ENCODE measurements at regions not wholly inside any gene's neighbourhood (a gene's known extent, or its start where the extent isn't known, plus 50 kb on each side); places are given as distances from the start of the nearest gene placed in this dataset.
A peak's percentile ranks its signal among the peaks of the same experiment; 100 is the strongest.

DNA sequence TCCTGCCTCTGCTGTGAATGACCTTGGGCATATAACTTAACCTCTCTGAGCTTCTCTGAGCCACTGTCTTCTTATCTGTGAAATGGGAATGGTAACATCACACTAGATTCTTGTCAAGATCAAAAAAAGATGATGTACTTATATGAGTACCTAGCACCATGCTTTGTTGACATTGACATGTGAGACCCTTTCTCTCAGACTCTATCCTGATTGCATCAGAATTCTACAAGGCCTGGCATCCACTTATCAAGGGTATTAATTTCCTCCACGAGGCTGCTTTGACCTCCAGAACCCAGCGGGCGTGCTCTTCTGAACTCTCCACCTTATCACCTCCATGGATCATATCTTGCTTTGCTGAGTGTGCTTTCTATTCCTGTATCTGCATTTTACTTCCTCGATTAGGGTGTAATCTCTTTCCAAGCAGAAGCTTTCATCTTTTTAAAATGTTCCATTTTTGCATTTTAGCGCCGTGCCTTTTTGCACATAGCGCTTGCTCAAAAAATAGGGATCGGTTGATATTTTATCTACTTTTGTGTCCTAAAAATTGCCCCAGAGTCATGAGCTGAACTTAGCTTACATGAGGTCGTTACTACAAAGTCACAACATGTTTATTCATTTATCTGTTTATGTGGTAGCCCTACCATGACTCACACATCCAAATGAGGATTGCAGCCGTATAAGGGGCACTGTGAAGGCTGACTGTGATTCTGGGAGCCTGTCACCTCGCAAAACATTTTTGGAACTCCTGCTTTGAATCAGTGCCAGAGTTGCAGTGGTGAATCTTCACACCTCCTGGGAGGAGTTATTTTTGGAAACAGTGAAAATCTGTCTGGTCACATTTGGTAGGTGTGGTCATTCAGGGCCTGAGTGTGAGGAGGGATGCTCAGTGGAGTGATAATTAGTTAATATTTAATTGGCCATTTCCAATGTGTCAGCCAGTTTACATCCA is 63.2 kb downstream of the IER5 start:
- H3K4me3 ChIP-seq (ENCODE audit: low read length) = no peak overlapping the region
- H3K9me2 ChIP-seq (replicated peaks; ENCODE audit: insufficient read depth, low read length) = no peaks in the 10 kb centered on the region
- DNase-seq = no peak

DNA sequence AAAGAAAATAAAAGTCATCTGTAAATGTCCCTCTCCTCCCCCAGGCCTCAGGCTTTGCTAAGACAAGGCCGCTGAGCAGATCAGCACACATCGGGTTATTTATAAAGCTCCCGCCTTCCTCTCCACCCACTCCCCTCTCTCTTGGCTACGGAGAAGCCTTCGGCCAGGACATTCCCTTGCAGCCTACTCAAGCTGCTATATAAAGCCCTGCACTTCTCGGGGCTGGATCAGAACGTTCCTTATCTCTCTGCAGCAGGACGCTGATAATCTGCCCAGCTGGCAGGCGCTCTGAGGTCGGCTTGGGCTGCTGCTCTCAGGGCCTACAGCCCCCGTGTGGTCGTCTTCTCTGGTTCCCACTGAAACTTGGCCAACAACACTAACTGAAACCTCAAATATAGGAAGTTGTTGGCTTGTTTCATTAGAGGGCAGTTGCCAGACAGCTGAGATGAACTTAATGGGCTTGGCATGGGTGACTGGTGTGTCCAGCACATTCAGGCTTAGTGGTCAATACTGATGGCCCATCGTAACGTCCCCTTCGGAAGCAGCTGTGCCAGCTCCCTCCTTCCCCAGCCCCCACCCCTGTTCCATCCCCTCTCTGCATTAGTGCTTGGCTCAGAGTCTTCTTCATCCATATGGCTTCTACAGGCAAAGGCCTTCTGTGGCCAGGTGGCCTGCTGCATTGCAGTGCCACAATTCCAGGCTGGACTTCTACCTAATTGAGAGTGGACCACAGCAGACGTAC is 64.6 kb downstream of the IER5 start:
- H3K4me1 ChIP-seq (ENCODE audit: low read length) = no peaks in the 10 kb centered on the region; the same call in 1 of the 2 replicates
- H3K4me2 ChIP-seq (ENCODE audit: low read depth, low read length, poor library complexity, severe bottlenecking) = no peak overlapping the region
- no peaks in the 10 kb centered on the region for H3K9me2 ChIP-seq (replicated peaks; ENCODE audit: insufficient read depth, low read length)
- H3K79me2 ChIP-seq (ENCODE audit: low read length) = no peaks in the 10 kb centered on the region
- H2AFZ ChIP-seq (ENCODE audit: low read length) = no peak overlapping the region
- no peak overlapping the region for H3K9ac ChIP-seq (ENCODE audit: low read length)
- no peaks in the 10 kb centered on the region for H3K9me3 ChIP-seq (ENCODE audit: low read length)
- H3K36me3 ChIP-seq (ENCODE audit: insufficient read depth, low read length) = no peaks in the 10 kb centered on the region
- H3K4me3 ChIP-seq (ENCODE audit: low read length) = no peak overlapping the region
- no peaks in the 10 kb centered on the region for H3K27me3 ChIP-seq (ENCODE audit: low read length)
- H3K27ac ChIP-seq (ENCODE audit: low read length) = no peak overlapping the region
- H4K20me1 ChIP-seq (ENCODE audit: insufficient read depth, low read depth, low read length) = no peaks in the 10 kb centered on the region
- peak; percentile 72 for DNase-seq

More for the DNA sequence above, 63.2 kb downstream of the IER5 start:
- no peak overlapping the region for H3K9ac ChIP-seq (ENCODE audit: low read length)
- H3K9me3 ChIP-seq (ENCODE audit: low read length) = no peaks in the 10 kb centered on the region
- no peaks in the 10 kb centered on the region; the same call in 1 of the 2 replicates for H3K4me1 ChIP-seq (ENCODE audit: low read length)
- H2AFZ ChIP-seq (ENCODE audit: low read length) = no peak overlapping the region
- H4K20me1 ChIP-seq (ENCODE audit: insufficient read depth, low read depth, low read length) = no peaks in the 10 kb centered on the region
- no peak overlapping the region for H3K4me2 ChIP-seq (ENCODE audit: low read depth, low read length, poor library complexity, severe bottlenecking)
- no peaks in the 10 kb centered on the region for H3K27me3 ChIP-seq (ENCODE audit: low read length)
- H3K27ac ChIP-seq (ENCODE audit: low read length) = no peak overlapping the region
- no peaks in the 10 kb centered on the region for H3K36me3 ChIP-seq (ENCODE audit: insufficient read depth, low read length)
- no peaks in the 10 kb centered on the region for H3K79me2 ChIP-seq (ENCODE audit: low read length)

DNA sequence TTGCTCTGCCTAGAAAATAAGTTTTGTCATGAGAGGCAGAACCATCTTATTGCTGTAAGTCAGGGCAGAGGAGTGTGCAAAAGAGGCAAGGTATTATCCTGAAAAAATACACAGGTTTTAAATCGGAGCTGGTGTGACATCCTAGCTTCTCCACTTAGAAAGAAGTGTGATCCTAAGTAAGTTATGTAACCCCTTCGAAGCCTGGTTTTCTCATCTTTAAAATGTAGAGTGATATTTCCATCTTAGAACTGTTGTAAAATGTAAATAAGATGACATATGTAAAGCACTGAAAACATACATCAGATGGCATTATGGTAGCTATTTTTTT is 65.1 kb downstream of the IER5 start:
- H2AFZ ChIP-seq (ENCODE audit: low read length) = no peak overlapping the region
- H3K27ac ChIP-seq (ENCODE audit: low read length) = no peak overlapping the region
- no peak overlapping the region for H3K4me3 ChIP-seq (ENCODE audit: low read length)
- no peaks in the 10 kb centered on the region for H3K27me3 ChIP-seq (ENCODE audit: low read length)
- H3K4me1 ChIP-seq (ENCODE audit: low read length) = no peaks in the 10 kb centered on the region; the same call in 1 of the 2 replicates
- no peaks in the 10 kb centered on the region for H3K79me2 ChIP-seq (ENCODE audit: low read length)
- H3K4me2 ChIP-seq (ENCODE audit: low read depth, low read length, poor library complexity, severe bottlenecking) = no peak overlapping the region
- no peak for DNase-seq
- no peak overlapping the region for H3K9ac ChIP-seq (ENCODE audit: low read length)
- no peaks in the 10 kb centered on the region for H3K9me3 ChIP-seq (ENCODE audit: low read length)
- H3K9me2 ChIP-seq (replicated peaks; ENCODE audit: insufficient read depth, low read length) = no peaks in the 10 kb centered on the region
- H4K20me1 ChIP-seq (ENCODE audit: insufficient read depth, low read depth, low read length) = no peaks in the 10 kb centered on the region
- no peaks in the 10 kb centered on the region for H3K36me3 ChIP-seq (ENCODE audit: insufficient read depth, low read length)

DNA sequence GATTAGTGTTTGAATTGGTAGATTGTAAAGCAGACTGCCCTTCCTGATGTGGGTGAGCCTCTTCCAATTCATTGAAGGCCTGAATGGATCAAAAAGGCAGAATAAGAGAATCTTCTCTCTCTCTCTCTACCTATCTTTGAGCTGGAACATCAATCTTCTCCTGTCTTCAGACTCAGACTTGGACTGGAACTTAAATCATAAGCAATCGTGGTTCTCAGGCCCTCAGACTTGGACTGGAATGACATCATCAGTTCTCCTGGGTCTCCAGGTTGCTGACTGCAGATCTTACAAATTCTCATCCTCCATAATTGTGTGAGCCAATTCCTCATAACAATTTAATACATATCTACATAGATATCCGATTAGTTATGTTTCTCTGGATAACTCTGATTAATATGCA is 66.8 kb downstream of the IER5 start:
- Histone ChIP-seq H3K9me3 (ENCODE audit: low read length) (no peaks in the 10 kb centered on the region), H3K36me3 (ENCODE audit: insufficient read depth, low read length) (no peaks in the 10 kb centered on the region), H3K4me2 (ENCODE audit: low read depth, low read length, poor library complexity, severe bottlenecking) (no peak overlapping the region), H3K4me1 (ENCODE audit: low read length) (no peaks in the 10 kb centered on the region; the same call in 1 of the 2 replicates), H3K79me2 (ENCODE audit: low read length) (no peaks in the 10 kb centered on the region), H3K4me3 (ENCODE audit: low read length) (no peak overlapping the region), H2AFZ (ENCODE audit: low read length) (no peak overlapping the region), H4K20me1 (ENCODE audit: insufficient read depth, low read depth, low read length) (no peaks in the 10 kb centered on the region), H3K9me2 (replicated peaks; ENCODE audit: insufficient read depth, low read length) (no peaks in the 10 kb centered on the region), H3K9ac (ENCODE audit: low read length) (no peak overlapping the region), H3K27me3 (ENCODE audit: low read length) (no peaks in the 10 kb centered on the region), H3K27ac (ENCODE audit: low read length) (no peak overlapping the region)
- no peak for DNase-seq

DNA sequence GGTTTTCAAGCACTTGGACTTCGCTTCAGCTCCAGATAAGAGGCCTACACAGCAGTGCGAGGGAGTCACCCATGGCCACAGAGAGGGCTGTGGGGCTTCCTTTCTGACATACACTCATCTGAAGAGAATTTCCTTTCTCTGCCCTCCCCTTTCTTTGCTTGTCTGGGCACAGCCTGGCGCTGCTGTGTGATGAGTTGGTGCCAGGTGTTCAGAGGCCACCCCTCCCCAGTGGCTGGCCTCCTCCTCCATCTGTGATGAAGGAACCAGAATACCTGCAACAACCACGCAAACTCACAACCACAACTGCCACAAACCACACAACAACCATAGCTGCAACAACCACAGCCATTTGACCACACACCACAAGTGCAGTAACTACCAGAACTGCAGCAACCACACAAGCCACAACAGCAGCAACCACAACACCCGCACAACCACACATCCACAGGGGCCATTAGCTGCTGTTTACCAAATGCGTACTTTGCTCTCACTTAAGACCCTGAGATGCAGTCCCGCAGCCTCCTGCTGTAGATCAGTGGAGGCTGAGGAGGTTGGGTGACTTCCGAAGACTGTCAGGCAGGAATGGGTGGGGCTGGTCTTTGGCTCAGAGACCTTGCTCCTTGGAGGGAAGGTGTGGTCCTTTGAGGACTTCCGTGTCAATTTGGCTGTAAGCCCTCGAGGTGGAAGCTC is 71.1 kb downstream of the IER5 start:
- no peak overlapping the region for H3K27ac ChIP-seq (ENCODE audit: low read length)
- H2AFZ ChIP-seq (ENCODE audit: low read length) = no peak overlapping the region

DNA sequence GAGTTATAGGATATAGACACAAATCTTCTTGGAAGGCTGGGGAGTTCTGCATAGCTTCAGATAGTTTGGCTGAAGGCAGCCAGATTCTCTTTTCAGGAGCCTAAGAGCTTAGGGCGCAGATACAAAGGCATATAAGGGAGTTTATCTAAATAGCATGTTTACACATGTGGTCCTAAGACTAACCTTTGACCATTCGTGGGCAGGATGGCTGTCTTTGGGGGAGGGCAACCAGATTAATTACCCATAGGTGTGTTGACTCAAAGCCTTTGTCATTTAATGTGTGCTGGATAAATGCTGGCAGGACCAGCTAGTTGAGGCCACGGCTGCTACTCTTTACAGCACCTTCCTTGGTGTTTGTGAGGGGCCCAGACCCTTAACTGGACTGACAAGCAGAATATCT is 71.8 kb downstream of the IER5 start:
- H3K4me2 ChIP-seq (ENCODE audit: low read depth, low read length, poor library complexity, severe bottlenecking) = no peak overlapping the region
- no peak overlapping the region for H3K9ac ChIP-seq (ENCODE audit: low read length)
- no peaks in the 10 kb centered on the region for H3K4me1 ChIP-seq (ENCODE audit: low read length)

More for the DNA sequence above, 71.1 kb downstream of the IER5 start:
- DNase-seq = no peak
- Histone ChIP-seq H3K27me3 (ENCODE audit: low read length) (no peaks in the 10 kb centered on the region), H3K4me3 (ENCODE audit: low read length) (no peak overlapping the region), H3K9me3 (ENCODE audit: low read length) (peaks cover 8% of the 10 kb centered on the region; the same call in 1 of the 2 replicates), H3K79me2 (ENCODE audit: low read length) (no peaks in the 10 kb centered on the region), H3K9ac (ENCODE audit: low read length) (no peak overlapping the region), H3K9me2 (replicated peaks; ENCODE audit: insufficient read depth, low read length) (no peaks in the 10 kb centered on the region), H4K20me1 (ENCODE audit: insufficient read depth, low read depth, low read length) (no peaks in the 10 kb centered on the region), H3K4me2 (ENCODE audit: low read depth, low read length, poor library complexity, severe bottlenecking) (no peak overlapping the region), H3K36me3 (ENCODE audit: insufficient read depth, low read length) (no peaks in the 10 kb centered on the region), H3K4me1 (ENCODE audit: low read length) (no peaks in the 10 kb centered on the region)

DNA sequence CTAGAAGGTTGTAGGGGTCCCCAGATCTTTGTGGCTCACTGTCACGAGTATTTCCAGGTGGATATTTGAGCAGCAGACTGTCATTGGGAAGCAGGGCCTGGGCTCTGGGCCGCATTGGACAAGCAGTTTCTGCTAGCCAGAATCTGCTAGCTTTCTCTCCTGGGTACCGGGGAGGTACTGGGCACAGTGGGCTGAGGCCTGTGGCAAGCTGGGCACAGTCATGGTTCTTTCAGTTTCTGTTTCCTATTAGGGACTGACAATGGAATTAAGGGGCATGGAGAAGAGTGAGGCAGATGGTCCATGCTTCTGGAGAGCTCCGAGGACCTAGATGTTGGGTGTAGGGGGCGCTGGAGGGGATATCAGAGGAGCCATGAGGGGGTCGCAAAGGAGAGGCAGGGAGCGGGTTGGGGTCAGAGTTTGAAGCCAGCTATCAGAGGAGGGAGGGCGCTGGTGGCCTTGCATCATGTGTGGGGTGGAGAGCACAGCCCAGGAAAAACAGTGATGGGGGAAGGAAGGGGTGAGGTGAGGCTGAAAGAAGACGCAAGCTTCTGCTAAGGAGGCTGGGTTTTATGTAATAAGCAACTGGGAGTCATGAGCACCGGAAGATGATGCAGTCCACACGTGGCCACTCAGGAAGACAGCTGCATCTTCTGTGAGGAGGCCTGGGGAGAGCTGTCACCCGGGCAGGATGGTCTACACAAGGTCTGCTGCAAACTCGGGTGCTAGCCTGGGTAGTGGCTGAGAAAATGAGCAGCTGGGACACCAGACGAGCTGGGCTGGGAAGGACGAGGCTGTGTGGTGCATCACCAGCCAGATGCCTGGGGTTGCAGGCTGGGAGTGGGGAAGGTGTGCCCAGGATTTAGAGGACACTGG is 72.7 kb downstream of the IER5 start:
- no peaks in the 10 kb centered on the region for H3K79me2 ChIP-seq (ENCODE audit: low read length)
- no peaks in the 10 kb centered on the region for H3K36me3 ChIP-seq (ENCODE audit: insufficient read depth, low read length)
- H2AFZ ChIP-seq (ENCODE audit: low read length) = no peak overlapping the region
- no peaks in the 10 kb centered on the region for H3K9me2 ChIP-seq (replicated peaks; ENCODE audit: insufficient read depth, low read length)
- no peak overlapping the region for H3K9ac ChIP-seq (ENCODE audit: low read length)
- no peak overlapping the region for H3K4me3 ChIP-seq (ENCODE audit: low read length)
- peaks cover 8% of the 10 kb centered on the region; the same call in 1 of the 2 replicates for H3K9me3 ChIP-seq (ENCODE audit: low read length)
- no peak overlapping the region for H3K4me2 ChIP-seq (ENCODE audit: low read depth, low read length, poor library complexity, severe bottlenecking)
- H3K4me1 ChIP-seq (ENCODE audit: low read length) = no peaks in the 10 kb centered on the region
- H3K27ac ChIP-seq (ENCODE audit: low read length) = no peak overlapping the region
- DNase-seq = no peak
- no peaks in the 10 kb centered on the region for H4K20me1 ChIP-seq (ENCODE audit: insufficient read depth, low read depth, low read length)
- H3K27me3 ChIP-seq (ENCODE audit: low read length) = no peaks in the 10 kb centered on the region

More for the DNA sequence above, 71.8 kb downstream of the IER5 start:
- no peaks in the 10 kb centered on the region for H3K9me2 ChIP-seq (replicated peaks; ENCODE audit: insufficient read depth, low read length)
- H2AFZ ChIP-seq (ENCODE audit: low read length) = no peak overlapping the region
- H3K36me3 ChIP-seq (ENCODE audit: insufficient read depth, low read length) = no peaks in the 10 kb centered on the region
- no peak overlapping the region for H3K4me3 ChIP-seq (ENCODE audit: low read length)
- no peak overlapping the region for H3K27ac ChIP-seq (ENCODE audit: low read length)
- DNase-seq = no peak
- no peaks in the 10 kb centered on the region for H3K79me2 ChIP-seq (ENCODE audit: low read length)
- no peaks in the 10 kb centered on the region for H4K20me1 ChIP-seq (ENCODE audit: insufficient read depth, low read depth, low read length)
- peaks cover 8% of the 10 kb centered on the region; the same call in 1 of the 2 replicates for H3K9me3 ChIP-seq (ENCODE audit: low read length)
- no peaks in the 10 kb centered on the region for H3K27me3 ChIP-seq (ENCODE audit: low read length)

Measured in Karpas-422 (cell line).